Keratinocyte (primary cell): ENCODE measurements at regions not wholly inside any gene's neighbourhood (a gene's known extent, or its start where the extent isn't known, plus 50 kb on each side); places are given as distances from the start of the nearest gene placed in this dataset.

Source experiments
- EZH2 ChIP-seq: IDR thresholded peaks from one replicate; pipeline ENCODE4 v1.6.1; 2012; ENCODE audit warnings: inconsistent platforms, mild to moderate bottlenecking, low read length, moderate library complexity
- TF ChIP-seq, protein P1 (sequence below), 3 experiments: IDR thresholded peaks in 1 of 3; conservative IDR thresholded peaks in 1 of 3; optimal IDR thresholded peaks in 1 of 3; 2 replicates in 2 of 3; 3 replicates in 1 of 3; pipeline versions ENCODE3 to v1.5.1; 2011; ENCODE audit warnings: low read length in 3 of 3, mild to moderate bottlenecking in 3 of 3, moderate library complexity in 2 of 3, control low read depth in 1 of 3, inconsistent platforms in 1 of 3; ENCODE audit not compliant: insufficient read depth in 2 of 3; ENCODE audit errors: extremely low read depth in 1 of 3

DNA sequence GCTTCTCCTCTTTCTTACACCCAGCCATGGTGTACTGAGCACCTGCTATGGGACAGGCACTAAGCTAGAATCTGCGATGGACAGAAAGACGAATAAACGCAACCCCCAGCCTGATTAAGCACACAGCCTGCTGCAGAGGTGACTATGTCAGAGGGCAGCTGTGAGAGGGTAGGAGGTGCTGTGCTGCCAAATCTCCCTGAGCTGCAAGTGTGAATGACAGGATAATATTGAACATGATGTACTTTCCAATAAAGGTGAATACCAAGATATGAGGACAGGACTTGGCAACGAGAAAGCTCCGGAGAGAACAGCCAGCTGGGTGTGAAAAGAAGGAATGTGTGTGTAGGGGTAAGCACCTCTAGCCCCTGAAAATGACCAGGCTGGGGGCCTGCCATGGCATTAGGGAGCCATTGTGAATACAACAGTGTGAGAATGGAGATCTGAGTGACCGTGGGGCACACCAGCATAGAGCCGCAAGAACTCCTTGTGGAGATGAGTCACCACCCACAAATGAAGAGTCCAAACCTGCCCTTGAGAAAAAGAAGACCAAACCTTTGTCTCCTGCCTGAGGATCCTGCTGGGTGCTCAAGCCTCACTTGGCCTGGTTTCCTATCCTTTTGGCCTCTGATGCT, 83.0 kb upstream of the ATF3 start:
- TF ChIP-seq, protein P1, sequence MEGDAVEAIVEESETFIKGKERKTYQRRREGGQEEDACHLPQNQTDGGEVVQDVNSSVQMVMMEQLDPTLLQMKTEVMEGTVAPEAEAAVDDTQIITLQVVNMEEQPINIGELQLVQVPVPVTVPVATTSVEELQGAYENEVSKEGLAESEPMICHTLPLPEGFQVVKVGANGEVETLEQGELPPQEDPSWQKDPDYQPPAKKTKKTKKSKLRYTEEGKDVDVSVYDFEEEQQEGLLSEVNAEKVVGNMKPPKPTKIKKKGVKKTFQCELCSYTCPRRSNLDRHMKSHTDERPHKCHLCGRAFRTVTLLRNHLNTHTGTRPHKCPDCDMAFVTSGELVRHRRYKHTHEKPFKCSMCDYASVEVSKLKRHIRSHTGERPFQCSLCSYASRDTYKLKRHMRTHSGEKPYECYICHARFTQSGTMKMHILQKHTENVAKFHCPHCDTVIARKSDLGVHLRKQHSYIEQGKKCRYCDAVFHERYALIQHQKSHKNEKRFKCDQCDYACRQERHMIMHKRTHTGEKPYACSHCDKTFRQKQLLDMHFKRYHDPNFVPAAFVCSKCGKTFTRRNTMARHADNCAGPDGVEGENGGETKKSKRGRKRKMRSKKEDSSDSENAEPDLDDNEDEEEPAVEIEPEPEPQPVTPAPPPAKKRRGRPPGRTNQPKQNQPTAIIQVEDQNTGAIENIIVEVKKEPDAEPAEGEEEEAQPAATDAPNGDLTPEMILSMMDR (optimal IDR thresholded peaks at IDR 0.05 in 1 of 3, IDR thresholded peaks at IDR 0.05 in 1 of 3, conservative IDR thresholded peaks at IDR 0.05 in 1 of 3; ENCODE audit: extremely low read depth in 1 of 3, insufficient read depth in 2 of 3, low read length in 3 of 3): no peak
- no peak for TF ChIP-seq EZH2
